ENCODE measurements at regions not wholly inside any gene's neighbourhood (a gene's known extent, or its start where the extent isn't known, plus 50 kb on each side); places are given as distances from the start of the nearest gene placed in this dataset.

DNA sequence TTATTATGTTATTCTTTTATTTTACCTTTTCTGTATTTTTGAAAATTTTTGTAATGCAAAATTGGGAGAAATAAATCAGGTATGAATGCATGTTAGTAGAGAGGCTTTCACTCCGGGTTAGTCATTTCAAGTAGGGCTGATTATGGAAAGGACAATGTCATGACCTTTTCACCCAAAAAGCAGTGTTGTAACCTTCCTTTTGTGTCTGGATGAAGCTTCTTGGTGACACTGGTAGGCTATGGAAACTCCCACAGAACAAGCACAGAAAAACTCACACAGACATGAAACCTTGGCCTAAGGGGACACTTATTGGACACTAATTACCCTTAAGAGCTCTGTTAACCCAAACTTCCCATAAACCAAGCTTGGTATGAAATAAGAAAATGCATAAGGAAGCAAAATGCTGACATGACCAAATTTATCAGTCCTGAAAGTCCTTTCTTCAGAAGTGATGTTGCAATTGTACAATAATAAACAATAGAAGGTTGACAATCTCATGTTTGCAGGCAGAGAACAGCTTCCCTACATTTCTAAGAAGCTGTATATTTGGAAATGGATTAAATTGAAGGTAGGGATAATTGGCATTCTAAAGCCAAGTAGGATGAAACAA lies 70.0 kb upstream of the KCNJ15 start:
- DNase-seq: no peak

DNA sequence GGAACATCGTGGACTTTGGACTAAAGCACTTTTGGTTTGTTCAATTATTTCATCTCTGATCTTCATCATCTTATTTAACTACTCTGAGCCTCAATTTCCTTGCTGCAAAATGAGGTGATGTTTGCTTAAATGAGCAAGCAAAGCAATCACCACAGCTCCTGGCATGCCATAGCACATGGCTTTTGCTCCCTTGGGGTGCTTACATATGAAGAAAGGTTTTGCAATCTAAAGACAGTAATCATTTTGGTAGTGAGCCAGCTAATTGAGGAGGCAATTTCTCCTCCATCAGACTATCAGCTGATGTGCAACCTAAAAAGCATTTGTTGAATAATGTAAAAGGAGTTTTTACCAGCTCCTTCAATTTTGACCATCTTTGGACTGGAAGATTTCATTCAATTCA lies 68.8 kb upstream of the KCNJ15 start:
- Histone ChIP-seq H3K27ac (no peak overlapping the region), H3K4me3 (ENCODE audit: low read depth, low read length) (no peak overlapping the region), H3K27me3 (replicated peaks) (no peaks in the 10 kb centered on the region), H3K36me3 (replicated peaks) (no peaks in the 10 kb centered on the region)
- no peak for DNase-seq
- TF ChIP-seq, protein P1, sequence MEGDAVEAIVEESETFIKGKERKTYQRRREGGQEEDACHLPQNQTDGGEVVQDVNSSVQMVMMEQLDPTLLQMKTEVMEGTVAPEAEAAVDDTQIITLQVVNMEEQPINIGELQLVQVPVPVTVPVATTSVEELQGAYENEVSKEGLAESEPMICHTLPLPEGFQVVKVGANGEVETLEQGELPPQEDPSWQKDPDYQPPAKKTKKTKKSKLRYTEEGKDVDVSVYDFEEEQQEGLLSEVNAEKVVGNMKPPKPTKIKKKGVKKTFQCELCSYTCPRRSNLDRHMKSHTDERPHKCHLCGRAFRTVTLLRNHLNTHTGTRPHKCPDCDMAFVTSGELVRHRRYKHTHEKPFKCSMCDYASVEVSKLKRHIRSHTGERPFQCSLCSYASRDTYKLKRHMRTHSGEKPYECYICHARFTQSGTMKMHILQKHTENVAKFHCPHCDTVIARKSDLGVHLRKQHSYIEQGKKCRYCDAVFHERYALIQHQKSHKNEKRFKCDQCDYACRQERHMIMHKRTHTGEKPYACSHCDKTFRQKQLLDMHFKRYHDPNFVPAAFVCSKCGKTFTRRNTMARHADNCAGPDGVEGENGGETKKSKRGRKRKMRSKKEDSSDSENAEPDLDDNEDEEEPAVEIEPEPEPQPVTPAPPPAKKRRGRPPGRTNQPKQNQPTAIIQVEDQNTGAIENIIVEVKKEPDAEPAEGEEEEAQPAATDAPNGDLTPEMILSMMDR (IDR thresholded peaks at IDR 0.05; ENCODE audit: low read depth, low read length, missing control alignments): no peak
- in situ Hi-C loops (cut with HindIII; ENCODE audit: low pct_ligation_motif_present, low sequenced_read_pairs): no loop called here

More for the DNA sequence above, 70.0 kb upstream of the KCNJ15 start:
- Histone ChIP-seq H3K4me3 (ENCODE audit: low read depth, low read length) (no peak overlapping the region), H3K36me3 (replicated peaks) (no peaks in the 10 kb centered on the region), H3K27ac (no peak overlapping the region), H3K27me3 (replicated peaks) (no peaks in the 10 kb centered on the region)
- in situ Hi-C loops (cut with HindIII; ENCODE audit: low pct_ligation_motif_present, low sequenced_read_pairs): no loop called here
- TF ChIP-seq, protein P1 (IDR thresholded peaks at IDR 0.05; ENCODE audit: low read depth, low read length, missing control alignments): no peak

DNA sequence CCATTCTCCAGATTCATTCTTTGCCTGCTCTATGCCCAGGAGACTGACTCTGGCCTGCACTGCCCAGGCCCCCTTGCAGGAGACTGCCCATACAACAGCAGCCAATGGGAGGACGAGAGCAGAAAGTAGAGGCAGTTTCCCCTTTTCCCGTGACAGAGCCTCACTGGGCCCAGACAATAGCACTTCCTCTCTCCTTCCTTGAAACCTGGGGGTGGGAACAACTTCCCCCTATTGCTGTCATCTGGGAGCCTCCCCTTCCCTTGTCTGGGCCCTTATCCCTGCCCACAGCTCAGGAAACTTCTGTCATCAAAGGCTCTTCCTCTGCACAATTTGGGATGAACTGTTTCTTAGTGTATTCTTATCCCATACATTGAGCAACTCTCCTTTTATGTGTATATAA lies 60.8 kb upstream of the KCNJ15 start:
- no peaks in the 10 kb centered on the region for H3K27me3 ChIP-seq (replicated peaks)
- TF ChIP-seq, protein P1 (IDR thresholded peaks at IDR 0.05; ENCODE audit: low read depth, low read length, missing control alignments): no peak
- no peak for DNase-seq
- in situ Hi-C loops (cut with HindIII; ENCODE audit: low pct_ligation_motif_present, low sequenced_read_pairs): no loop called here
- no peak overlapping the region for H3K27ac ChIP-seq
- no peak overlapping the region for H3K4me3 ChIP-seq (ENCODE audit: low read depth, low read length)
- H3K36me3 ChIP-seq (replicated peaks): no peaks in the 10 kb centered on the region

DNA sequence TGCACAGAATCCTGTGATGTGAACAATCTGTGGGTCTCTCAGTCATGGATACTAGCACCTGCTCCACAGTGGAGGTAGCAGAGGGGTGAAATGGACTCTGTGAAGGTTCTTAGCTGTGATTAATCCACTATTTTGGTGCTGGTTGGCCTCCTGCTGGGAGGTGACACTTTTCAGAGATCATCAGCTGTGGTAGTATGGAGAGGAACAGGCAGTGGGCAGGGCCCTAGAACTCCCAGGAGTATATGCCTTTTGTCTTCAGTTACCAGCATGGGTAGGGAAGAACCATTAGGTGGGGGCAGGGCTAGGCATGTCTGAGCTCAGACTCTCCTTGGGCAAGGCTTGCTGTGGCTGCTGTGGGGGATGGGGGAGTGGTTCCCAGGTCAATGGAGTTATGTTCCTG lies 54.0 kb upstream of the KCNJ15 start:
- H3K27me3 ChIP-seq (replicated peaks): no peaks in the 10 kb centered on the region
- no peaks in the 10 kb centered on the region for H3K36me3 ChIP-seq (replicated peaks)
- no peak overlapping the region for H3K27ac ChIP-seq
- no peak overlapping the region for H3K4me3 ChIP-seq (ENCODE audit: low read depth, low read length)
- in situ Hi-C loops (cut with HindIII; ENCODE audit: low pct_ligation_motif_present, low sequenced_read_pairs): no loop called here
- TF ChIP-seq, protein P1 (IDR thresholded peaks at IDR 0.05; ENCODE audit: low read depth, low read length, missing control alignments): no peak
- no peak for DNase-seq

DNA sequence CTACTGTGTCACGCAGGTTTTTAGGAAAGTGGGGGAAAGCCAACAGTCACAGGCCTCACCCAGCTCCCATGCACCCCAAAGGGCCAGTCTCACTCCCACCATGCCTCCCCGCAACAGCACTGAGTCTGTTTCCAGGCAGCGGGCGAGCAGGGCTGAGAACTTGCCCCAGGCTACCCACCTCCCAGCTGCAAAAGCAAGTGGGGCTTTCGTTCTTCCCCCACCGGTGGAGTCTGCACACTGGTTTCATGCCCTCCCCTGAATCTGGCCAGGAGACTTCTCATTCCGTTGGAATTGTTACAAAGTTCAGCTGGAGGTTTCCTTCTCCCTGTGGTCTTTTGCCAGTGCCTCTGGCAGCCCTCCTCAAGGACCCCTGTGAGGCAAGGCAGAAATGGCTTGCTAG lies 53.6 kb upstream of the KCNJ15 start:
- TF ChIP-seq, protein P1 (IDR thresholded peaks at IDR 0.05; ENCODE audit: low read depth, low read length, missing control alignments): no peak
- Histone ChIP-seq H3K27me3 (replicated peaks) (no peaks in the 10 kb centered on the region), H3K27ac (no peak overlapping the region), H3K36me3 (replicated peaks) (no peaks in the 10 kb centered on the region), H3K4me3 (ENCODE audit: low read depth, low read length) (no peak overlapping the region)
- in situ Hi-C loops (cut with HindIII; ENCODE audit: low pct_ligation_motif_present, low sequenced_read_pairs): no loop called here
- no peak for DNase-seq

DNA sequence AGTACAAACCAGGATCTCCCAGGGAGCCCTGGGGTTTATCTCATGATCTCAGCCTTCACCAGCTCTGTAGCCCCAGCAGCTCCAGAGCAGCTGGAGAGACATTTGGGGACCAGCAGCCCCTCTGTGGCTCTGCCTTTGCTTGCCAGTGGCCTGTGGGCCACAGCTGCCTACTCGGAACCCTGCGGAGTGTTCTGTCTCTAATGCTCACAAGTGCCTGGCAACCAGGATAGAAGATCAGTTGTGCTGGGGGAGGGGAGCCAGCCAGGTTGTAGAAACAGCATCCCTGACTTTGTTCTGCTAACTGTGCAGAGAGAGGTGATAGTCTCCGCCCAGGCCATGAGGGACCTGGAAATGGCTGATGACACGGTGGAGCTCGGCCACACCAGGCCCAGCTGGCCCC lies 50.9 kb upstream of the KCNJ15 start:
- Histone ChIP-seq H3K36me3 (replicated peaks) (no peaks in the 10 kb centered on the region), H3K27me3 (replicated peaks) (no peaks in the 10 kb centered on the region), H3K4me3 (ENCODE audit: low read depth, low read length) (no peak overlapping the region), H3K27ac (no peak overlapping the region)
- no peak for DNase-seq
- TF ChIP-seq, protein P1 (IDR thresholded peaks at IDR 0.05; ENCODE audit: low read depth, low read length, missing control alignments): no peak
- in situ Hi-C loops (cut with HindIII; ENCODE audit: low pct_ligation_motif_present, low sequenced_read_pairs): no loop called here

All from brain microvascular endothelial cell (primary cell).